Suprapubic skin (tissue), 4 donors: ENCODE measurements at regions not wholly inside any gene's neighbourhood (a gene's known extent, or its start where the extent isn't known, plus 50 kb on each side); places are given as distances from the start of the nearest gene placed in this dataset.

ENCODE experiments used
- DNase-seq, 2 donors: peaks; one replicate each; pipeline ENCODE4 v3.0.0-alpha.2; 2019; ENCODE audit warnings: low spot score in 2 of 2
- H3K27ac ChIP-seq: fragments of 200-600 bp; sonication (generic); one replicate; pipeline ENCODE4 v1.5.1; 2019
- H3K27me3 ChIP-seq: fragments of 200-600 bp; sonication (generic); one replicate; pipeline ENCODE4 v1.5.1; 2019
- H3K36me3 ChIP-seq: fragments of 200-600 bp; sonication (generic); one replicate; pipeline ENCODE4 v1.5.1; 2019
- H3K4me1 ChIP-seq: fragments of 200-600 bp; sonication (generic); one replicate; pipeline ENCODE4 v1.5.1; 2019
- H3K4me3 ChIP-seq: fragments of 200-600 bp; sonication (generic); one replicate; pipeline ENCODE4 v1.5.1; 2019; ENCODE audit warnings: mild to moderate bottlenecking
- H3K9me3 ChIP-seq: fragments of 200-600 bp; sonication (generic); one replicate; pipeline ENCODE4 v1.5.1; 2019
- EP300 ChIP-seq: sonication (generic); formaldehyde crosslinking; IDR thresholded peaks from one replicate; pipeline ENCODE4 v1.6.1; 2017; ENCODE audit warnings: antibody characterized with exemption
- POLR2A ChIP-seq, 2 donors: fragments of 450-650 bp; IDR thresholded peaks; one replicate each; pipeline ENCODE4 v1.6.1; 2017; ENCODE audit warnings: antibody characterized with exemption in 2 of 2, mild to moderate bottlenecking in 2 of 2, moderate library complexity in 2 of 2
- POLR2AphosphoS5 ChIP-seq, 3 donors: sonication (generic); formaldehyde crosslinking; IDR thresholded peaks; one replicate each; pipeline ENCODE4 v1.6.1; 2017; ENCODE audit warnings: antibody characterized with exemption in 3 of 3
- WGBS: methylation state at CpG from one replicate; pipeline ENCODE4 v1.1.5; 2018; 5-methylcytosine and 5-hydroxymethylcytosine counted together
- TF ChIP-seq, protein P1 (sequence below), 2 donors: fragments of 200-600 bp in 1 of 2; fragments of 450-650 bp in 1 of 2; sonication (generic) in 1 of 2; IDR thresholded peaks; one replicate each; pipeline ENCODE4 v1.5.1; 2016 to 2019; ENCODE audit warnings: antibody characterized with exemption in 2 of 2, mild to moderate bottlenecking in 1 of 2, moderate library complexity in 1 of 2

DNA sequence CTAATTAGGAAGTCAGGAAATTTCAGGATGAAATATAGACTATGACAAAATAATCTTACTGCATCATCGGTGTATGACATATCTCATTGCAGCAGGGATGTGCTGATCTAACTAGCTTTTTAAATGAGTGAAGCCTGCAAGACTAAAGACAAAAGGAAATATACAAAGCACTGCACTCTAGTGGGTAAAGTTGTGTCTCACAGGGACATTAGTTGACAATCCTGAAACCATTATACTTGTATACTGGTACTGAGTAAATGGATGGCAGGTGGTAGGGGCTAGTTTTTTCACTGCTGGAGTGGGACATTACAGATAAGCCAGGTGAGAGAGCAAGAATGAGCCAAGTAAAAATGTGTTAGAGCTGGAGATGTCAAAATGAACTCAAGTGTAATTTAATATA is 317.5 kb upstream of the RAB6C start:
- no peak for DNase-seq
- WGBS: 70% methylated on average over 1 of the region's 1 CpG
- H3K36me3 ChIP-seq: no peaks in the 10 kb centered on the region
- H3K4me1 ChIP-seq: no peaks in the 10 kb centered on the region
- H3K27ac ChIP-seq: no peak overlapping the region
- peaks cover 7% of the 10 kb centered on the region for H3K9me3 ChIP-seq
- TF ChIP-seq EP300 (no peak), POLR2AphosphoS5 (IDR thresholded peaks at IDR 0.05) (no peak), POLR2A (IDR thresholded peaks at IDR 0.05) (no peak)
- TF ChIP-seq, protein P1, sequence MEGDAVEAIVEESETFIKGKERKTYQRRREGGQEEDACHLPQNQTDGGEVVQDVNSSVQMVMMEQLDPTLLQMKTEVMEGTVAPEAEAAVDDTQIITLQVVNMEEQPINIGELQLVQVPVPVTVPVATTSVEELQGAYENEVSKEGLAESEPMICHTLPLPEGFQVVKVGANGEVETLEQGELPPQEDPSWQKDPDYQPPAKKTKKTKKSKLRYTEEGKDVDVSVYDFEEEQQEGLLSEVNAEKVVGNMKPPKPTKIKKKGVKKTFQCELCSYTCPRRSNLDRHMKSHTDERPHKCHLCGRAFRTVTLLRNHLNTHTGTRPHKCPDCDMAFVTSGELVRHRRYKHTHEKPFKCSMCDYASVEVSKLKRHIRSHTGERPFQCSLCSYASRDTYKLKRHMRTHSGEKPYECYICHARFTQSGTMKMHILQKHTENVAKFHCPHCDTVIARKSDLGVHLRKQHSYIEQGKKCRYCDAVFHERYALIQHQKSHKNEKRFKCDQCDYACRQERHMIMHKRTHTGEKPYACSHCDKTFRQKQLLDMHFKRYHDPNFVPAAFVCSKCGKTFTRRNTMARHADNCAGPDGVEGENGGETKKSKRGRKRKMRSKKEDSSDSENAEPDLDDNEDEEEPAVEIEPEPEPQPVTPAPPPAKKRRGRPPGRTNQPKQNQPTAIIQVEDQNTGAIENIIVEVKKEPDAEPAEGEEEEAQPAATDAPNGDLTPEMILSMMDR (IDR thresholded peaks at IDR 0.05): no peak
- H3K4me3 ChIP-seq: no peak overlapping the region
- H3K27me3 ChIP-seq: no peaks in the 10 kb centered on the region

DNA sequence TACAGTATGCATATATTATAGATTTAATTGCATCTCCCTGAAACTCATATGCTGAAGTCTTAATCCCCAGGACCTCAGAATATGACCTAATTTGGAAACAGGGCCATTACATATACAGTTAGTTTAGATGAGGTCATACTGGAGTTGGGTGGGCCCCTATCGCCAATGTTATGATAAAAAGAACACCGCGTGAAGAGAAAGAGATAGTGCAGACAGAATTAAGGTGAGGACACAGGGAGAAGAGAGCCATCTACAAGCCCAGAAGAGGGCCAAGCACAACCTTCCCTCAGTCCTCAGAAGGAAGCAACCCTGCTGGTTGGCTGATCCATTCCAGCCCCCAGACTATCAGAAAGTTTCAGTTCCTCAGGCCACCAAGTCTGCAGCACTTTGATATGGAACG is 311.9 kb upstream of the RAB6C start:
- Histone ChIP-seq H3K27ac (no peak overlapping the region), H3K36me3 (no peaks in the 10 kb centered on the region), H3K4me3 (no peak overlapping the region), H3K27me3 (no peaks in the 10 kb centered on the region), H3K9me3 (no peaks in the 10 kb centered on the region), H3K4me1 (no peaks in the 10 kb centered on the region)
- no peak for DNase-seq
- TF ChIP-seq POLR2A (IDR thresholded peaks at IDR 0.05) (no peak), POLR2AphosphoS5 (IDR thresholded peaks at IDR 0.05) (no peak), EP300 (no peak)
- TF ChIP-seq, protein P1 (IDR thresholded peaks at IDR 0.05): no peak
- 87% methylated on average over 4 of the region's 4 CpGs for WGBS

DNA sequence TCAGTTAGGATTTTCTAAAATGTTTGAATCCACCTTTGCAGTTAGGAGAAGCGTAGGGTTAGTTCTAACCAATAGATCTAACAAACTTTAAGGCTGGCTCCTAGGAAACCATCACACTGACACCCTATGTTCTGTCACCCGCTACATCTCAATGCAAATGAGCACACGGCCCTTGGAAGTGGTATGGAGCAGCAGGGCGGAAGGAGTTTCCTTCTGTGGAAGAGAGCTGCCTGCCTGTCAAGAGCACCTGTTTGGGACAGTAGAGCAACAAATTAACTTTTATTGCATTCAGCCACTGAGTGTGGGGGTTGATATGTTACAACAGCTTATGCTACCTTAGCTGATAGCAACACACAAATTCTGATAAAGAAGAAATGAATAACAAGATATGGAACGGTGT is 306.9 kb upstream of the RAB6C start:
- DNase-seq: no peak
- no peak overlapping the region for H3K4me3 ChIP-seq
- H3K27ac ChIP-seq: no peak overlapping the region
- H3K4me1 ChIP-seq: no peaks in the 10 kb centered on the region
- H3K27me3 ChIP-seq: no peaks in the 10 kb centered on the region
- no peaks in the 10 kb centered on the region for H3K9me3 ChIP-seq
- TF ChIP-seq POLR2AphosphoS5 (IDR thresholded peaks at IDR 0.05): no peak
- TF ChIP-seq, protein P1 (IDR thresholded peaks at IDR 0.05): no peak
- TF ChIP-seq EP300: no peak
- no peak for TF ChIP-seq POLR2A (IDR thresholded peaks at IDR 0.05)
- WGBS: 63% methylated on average over 5 of the region's 5 CpGs
- no peaks in the 10 kb centered on the region for H3K36me3 ChIP-seq

DNA sequence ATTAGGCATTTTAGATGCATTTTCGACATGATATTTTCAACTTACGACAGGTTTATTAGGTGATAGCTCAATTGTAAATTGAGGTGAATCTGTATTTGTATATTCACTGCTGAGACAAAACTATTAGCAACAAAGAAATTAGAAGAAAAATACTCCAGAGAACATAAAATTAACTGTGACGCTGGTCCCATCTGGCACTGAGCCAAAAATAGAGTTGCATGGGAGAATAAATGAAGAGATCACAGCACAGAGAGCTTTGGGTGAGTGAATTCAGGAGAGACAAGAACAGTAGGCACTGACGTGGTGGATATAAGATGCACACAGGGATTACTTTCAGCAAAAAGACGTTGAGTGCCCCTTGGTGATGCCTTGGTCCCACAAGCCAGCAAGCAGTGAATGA is 306.2 kb upstream of the RAB6C start:
- WGBS: 62% methylated on average over 5 of the region's 5 CpGs
- TF ChIP-seq POLR2AphosphoS5 (IDR thresholded peaks at IDR 0.05): no peak
- H3K36me3 ChIP-seq: no peaks in the 10 kb centered on the region
- H3K9me3 ChIP-seq: no peaks in the 10 kb centered on the region
- peaks cover 3% of the 10 kb centered on the region for H3K27me3 ChIP-seq
- H3K27ac ChIP-seq: no peak overlapping the region
- DNase-seq: no peak
- H3K4me3 ChIP-seq: no peak overlapping the region
- no peaks in the 10 kb centered on the region for H3K4me1 ChIP-seq

DNA sequence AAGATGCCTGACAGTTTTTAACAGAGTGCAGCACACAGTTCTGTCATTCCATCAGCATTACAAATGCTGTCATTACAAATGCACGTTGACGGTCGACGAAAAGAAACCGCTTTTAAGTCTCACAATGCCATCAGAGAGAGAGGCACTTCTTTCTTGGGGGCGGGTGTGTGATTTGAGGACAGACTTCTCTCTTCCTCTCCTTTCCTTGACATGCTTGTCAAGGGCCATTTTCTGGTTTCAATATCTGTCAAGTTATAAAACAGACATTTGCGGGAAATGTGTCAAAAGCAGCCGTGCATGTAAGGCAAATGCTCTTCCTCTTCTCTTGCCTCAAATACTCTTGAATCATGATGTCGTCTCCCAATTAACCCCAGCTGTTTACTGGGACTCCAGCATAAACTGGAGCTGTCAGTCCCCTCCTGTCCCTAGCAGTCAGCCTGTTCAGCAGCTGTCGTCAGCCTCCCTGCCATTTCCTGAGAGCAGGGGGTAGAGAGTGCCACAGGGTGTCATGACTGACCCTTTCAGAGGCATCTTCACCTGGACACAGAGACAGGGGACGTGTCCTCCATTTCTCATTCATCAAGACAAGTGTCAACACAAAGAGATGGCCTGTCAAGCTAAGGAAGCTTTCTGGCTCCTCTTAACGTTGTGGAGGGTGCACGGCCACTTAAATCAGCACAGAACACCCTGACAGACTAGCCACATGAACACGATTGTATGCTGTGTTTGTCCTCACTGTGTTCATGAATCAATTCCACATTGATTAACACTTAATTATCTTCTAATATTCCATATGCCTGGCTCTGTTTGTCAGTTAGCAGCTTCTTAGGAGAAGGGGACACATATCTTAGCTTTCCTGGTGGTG is 305.4 kb upstream of the RAB6C start:
- H3K36me3 ChIP-seq: no peaks in the 10 kb centered on the region
- no peak overlapping the region for H3K4me3 ChIP-seq
- no peaks in the 10 kb centered on the region for H3K4me1 ChIP-seq
- WGBS: 58% methylated on average over 14 of the region's 14 CpGs
- no peak for DNase-seq
- no peaks in the 10 kb centered on the region for H3K9me3 ChIP-seq
- no peak for TF ChIP-seq POLR2A (IDR thresholded peaks at IDR 0.05)
- H3K27me3 ChIP-seq: peaks cover 5% of the 10 kb centered on the region
- H3K27ac ChIP-seq: no peak overlapping the region

DNA sequence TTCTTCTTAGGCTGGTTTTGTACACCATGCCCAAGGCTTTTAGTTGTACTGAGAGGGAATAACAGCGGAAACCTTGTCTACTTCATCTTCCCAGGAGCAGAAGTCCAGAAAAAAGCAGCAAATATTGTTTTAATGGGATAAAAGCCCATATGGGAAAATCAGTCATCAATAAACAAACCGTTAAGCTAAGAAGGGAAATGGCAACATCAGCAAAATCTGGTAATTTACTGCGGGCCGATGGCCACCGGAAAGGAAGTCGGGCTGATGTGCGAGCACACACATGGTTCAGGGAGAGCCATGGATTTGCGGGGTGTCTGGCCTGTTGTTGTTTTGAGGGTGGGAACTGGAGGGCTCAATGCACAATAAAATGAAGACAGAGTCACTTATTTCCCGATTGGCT is 300.7 kb upstream of the RAB6C start:
- no peak overlapping the region for H3K4me3 ChIP-seq
- H3K36me3 ChIP-seq: no peaks in the 10 kb centered on the region
- no peaks in the 10 kb centered on the region for H3K9me3 ChIP-seq
- no peaks in the 10 kb centered on the region for H3K4me1 ChIP-seq
- no peak for DNase-seq
- 92% methylated on average over 9 of the region's 9 CpGs for WGBS
- TF ChIP-seq EP300 (no peak), POLR2AphosphoS5 (IDR thresholded peaks at IDR 0.05) (no peak), POLR2A (IDR thresholded peaks at IDR 0.05) (no peak)
- TF ChIP-seq, protein P1 (IDR thresholded peaks at IDR 0.05): no peak
- H3K27ac ChIP-seq: no peak overlapping the region
- peaks cover 5% of the 10 kb centered on the region for H3K27me3 ChIP-seq
